ENCODE measurements at regions not wholly inside any gene's neighbourhood (a gene's known extent, or its start where the extent isn't known, plus 50 kb on each side); places are given as distances from the start of the nearest gene placed in this dataset.

- H3K4me2 ChIP-seq (ENCODE audit: control insufficient read depth, insufficient read depth) = no peak overlapping the region
- H2AFZ ChIP-seq (ENCODE audit: control insufficient read depth, low read depth, low read length) = no peak overlapping the region
- in situ Hi-C loops (cut with MboI) = no loop called here
Observed at GRCh38 chr2:60105906-60106305, 447.5 kb downstream of the BCL11A start.

GRCh38 chr2:60104514-60105505, 448.6 kb downstream of the BCL11A start:
- RAD21 ChIA-PET (ENCODE audit: unreplicated experiment) = no interaction called here
- no peaks in the 10 kb centered on the region for H3K4me1 ChIP-seq (ENCODE audit: control insufficient read depth, insufficient read depth, low read length)
- SMC1A ChIA-PET (ENCODE audit: uncharacterized antibody, unreplicated experiment) = interaction anchor here (0.6 kb wide), 1 partner anchor 860 kb away, joined by 3 read pairs; no protein-coding TSS in a partner anchor
- no peaks in the 10 kb centered on the region; a peak in 1 of 4 replicates for H3K27me3 ChIP-seq (replicated peaks in 1 of 2; ENCODE audit: control insufficient read depth in 2 of 2, insufficient read depth in 2 of 2, low read length in 1 of 2)
- intact Hi-C loops (cut with micrococcal nuclease; ENCODE audit: unreplicated experiment) (no loop called here), in situ Hi-C loops (cut with MboI) (no loop called here)
- CTCF ChIA-PET = no interaction called here
- H3K79me2 ChIP-seq (ENCODE audit: control insufficient read depth, insufficient read depth, low read length) = no peaks in the 10 kb centered on the region
- no peak overlapping the region for H2AFZ ChIP-seq (ENCODE audit: control insufficient read depth, low read depth, low read length)
- POLR2A ChIA-PET = no interaction called here
- ATAC-seq (no peak), FAIRE-seq (no peak), DNase-seq (ENCODE audit: low read depth, low spot score) (no peak)
- no peak overlapping the region for H3K4me3 ChIP-seq
- no TSS peak for BruUV-seq (replicated peaks)
- H4K20me1 ChIP-seq (ENCODE audit: control insufficient read depth, insufficient read depth) = no peaks in the 10 kb centered on the region
- no peak overlapping the region for H3K4me2 ChIP-seq (ENCODE audit: control insufficient read depth, insufficient read depth)
- H3K9ac ChIP-seq (ENCODE audit: control insufficient read depth, insufficient read depth, low read length) = no peak overlapping the region
- H3K9me3 ChIP-seq (replicated peaks; ENCODE audit: control insufficient read depth, insufficient read depth, low read length) = no peaks in the 10 kb centered on the region
- H3K27ac ChIP-seq (ENCODE audit: control insufficient read depth, insufficient read depth) = no peak overlapping the region
- H3K36me3 ChIP-seq (ENCODE audit: control insufficient read depth in 2 of 2, insufficient read depth in 2 of 2, low read length in 1 of 2) = no peaks in the 10 kb centered on the region
- 6% methylated on average over 10 of the region's 10 CpGs for WGBS (ENCODE audit: insufficient coverage, insufficient replicate concordance, low lambda C conversion rate, missing lambda C conversion rate)
- no peak for TF ChIP-seq NR2F1 (conservative IDR thresholded peaks at IDR 0.05)
- no peak for TF ChIP-seq HSF1 (IDR thresholded peaks at IDR 0.05; ENCODE audit: low read depth, low read length)
- TF ChIP-seq TBL1XR1 (IDR thresholded peaks at IDR 0.05; ENCODE audit: low read depth, low read length) = no peak
- TF ChIP-seq POU2F2 (IDR thresholded peaks at IDR 0.05; ENCODE audit: borderline replicate concordance, low read depth, low read length) = no peak
- no peak for TF ChIP-seq SIN3A (IDR thresholded peaks at IDR 0.05; ENCODE audit: low read depth, low read length)
- no peak for TF ChIP-seq KDM1A (IDR thresholded peaks at IDR 0.05; ENCODE audit: borderline replicate concordance)
- no peak for TF ChIP-seq KLF5 (IDR thresholded peaks at IDR 0.05; ENCODE audit: partially characterized antibody)
- TF ChIP-seq PBX3 (IDR thresholded peaks at IDR 0.05; ENCODE audit: insufficient replicate concordance, low read depth, low read length) = no peak

More at GRCh38 chr2:60105906-60106305, 447.5 kb downstream of the BCL11A start:
- ChIA-PET RAD21 (ENCODE audit: unreplicated experiment) (interaction anchor here (0.7 kb wide), 1 partner anchor 1065 kb away, joined by 5 read pairs; no protein-coding TSS in a partner anchor), POLR2A (no interaction called here), CTCF (no interaction called here), SMC1A (ENCODE audit: uncharacterized antibody, unreplicated experiment) (interaction anchor here (0.6 kb wide), 1 partner anchor 301 kb away, joined by 3 read pairs; no protein-coding TSS in a partner anchor)
- FAIRE-seq (no peak), DNase-seq (ENCODE audit: low read depth, low spot score) (no peak), ATAC-seq (no peak)
- Histone ChIP-seq H3K4me1 (ENCODE audit: control insufficient read depth, insufficient read depth, low read length) (no peaks in the 10 kb centered on the region), H3K9ac (ENCODE audit: control insufficient read depth, insufficient read depth, low read length) (no peak overlapping the region), H3K4me3 (no peak overlapping the region), H3K36me3 (ENCODE audit: control insufficient read depth in 2 of 2, insufficient read depth in 2 of 2, low read length in 1 of 2) (no peaks in the 10 kb centered on the region), H4K20me1 (ENCODE audit: control insufficient read depth, insufficient read depth) (no peaks in the 10 kb centered on the region), H3K27ac (ENCODE audit: control insufficient read depth, insufficient read depth) (no peak overlapping the region), H3K9me3 (replicated peaks; ENCODE audit: control insufficient read depth, insufficient read depth, low read length) (no peaks in the 10 kb centered on the region), H3K79me2 (ENCODE audit: control insufficient read depth, insufficient read depth, low read length) (no peaks in the 10 kb centered on the region), H3K27me3 (replicated peaks in 1 of 2; ENCODE audit: control insufficient read depth in 2 of 2, insufficient read depth in 2 of 2, low read length in 1 of 2) (no peaks in the 10 kb centered on the region)
- no TSS peak for BruUV-seq (replicated peaks)
- WGBS (ENCODE audit: insufficient coverage, insufficient replicate concordance, low lambda C conversion rate, missing lambda C conversion rate) = 14% methylated on average over 7 of the region's 7 CpGs
- intact Hi-C loops (cut with micrococcal nuclease; ENCODE audit: unreplicated experiment) = no loop called here
- TF ChIP-seq WRNIP1 (IDR thresholded peaks at IDR 0.05; ENCODE audit: borderline replicate concordance, low read depth, low read length) (no peak), TCF3 (IDR thresholded peaks at IDR 0.05; ENCODE audit: borderline replicate concordance, insufficient read depth, low read depth, low read length) (no peak), RB1 (IDR thresholded peaks at IDR 0.05; ENCODE audit: borderline replicate concordance) (no peak), EED (IDR thresholded peaks at IDR 0.05; ENCODE audit: low read depth) (no peak), RBBP5 (conservative IDR thresholded peaks at IDR 0.05) (no peak)

Data from GM12878 (cell line).